HG02870 (cell line): ENCODE measurements at regions not wholly inside any gene's neighbourhood (a gene's known extent, or its start where the extent isn't known, plus 50 kb on each side); places are given as distances from the start of the nearest gene placed in this dataset.

ENCODE experiments used
- ATAC-seq: cut with Tn5 transposase; IDR thresholded peaks from one replicate; pipeline ENCODE4 v1.9.1; 2021; ENCODE audit warnings: mild to moderate bottlenecking, moderate library complexity; ENCODE audit not compliant: unreplicated experiment

DNA sequence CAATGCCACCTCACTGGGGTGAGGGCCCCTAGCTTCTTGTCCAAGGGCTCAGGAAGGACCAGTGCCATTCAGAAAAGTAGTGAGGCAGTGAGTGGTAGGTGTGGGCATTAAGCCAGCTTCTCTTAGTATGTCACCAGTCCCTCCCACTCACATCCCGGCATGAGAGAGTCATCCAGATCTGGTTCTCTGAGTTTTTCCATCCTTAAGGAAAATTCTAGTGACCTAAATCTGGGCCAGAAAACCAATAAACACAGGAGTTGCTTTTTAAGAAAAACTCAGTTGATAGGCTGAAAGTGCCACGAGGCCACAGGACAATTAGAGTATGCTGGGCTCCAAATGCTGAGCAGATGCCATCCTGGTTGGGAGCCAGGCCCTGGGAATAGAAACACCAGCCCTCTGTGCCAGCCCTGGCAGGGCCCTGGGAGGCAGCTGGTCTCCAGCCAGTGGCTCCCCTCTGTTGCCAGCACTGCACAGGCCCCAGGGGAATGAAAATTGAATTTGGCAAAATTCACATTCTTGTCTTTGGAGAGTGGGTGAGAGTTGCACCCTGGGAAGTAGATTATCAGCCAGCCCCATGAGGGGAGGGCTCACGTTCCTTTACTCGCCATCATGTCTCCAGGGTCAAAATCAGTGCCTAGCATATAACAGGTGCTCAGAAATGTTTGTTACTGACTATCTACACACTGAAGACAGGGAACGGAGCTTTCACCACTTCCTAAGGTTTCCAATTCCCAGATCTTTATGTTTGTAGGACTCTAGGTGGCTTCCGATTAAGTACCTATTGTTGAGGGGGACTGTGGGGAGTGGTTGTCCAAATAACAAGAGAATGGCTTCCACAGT, 52.8 kb downstream of the FAM43A start:
- no peak for ATAC-seq

- ATAC-seq = no peak
These were observed 54.0 kb downstream of the FAM43A start for GRCh38 chr3:194739498-194740284.

- no peak for ATAC-seq
These were observed 55.3 kb downstream of the FAM43A start for GRCh38 chr3:194740859-194741491.

GRCh38 chr3:194741916-194742315, 56.2 kb downstream of the FAM43A start:
- no peak for ATAC-seq

GRCh38 chr3:194744826-194745225, 59.1 kb downstream of the FAM43A start:
- ATAC-seq = no peak

GRCh38 chr3:194745422-194746184, 59.9 kb downstream of the FAM43A start:
- ATAC-seq = no peak

DNA sequence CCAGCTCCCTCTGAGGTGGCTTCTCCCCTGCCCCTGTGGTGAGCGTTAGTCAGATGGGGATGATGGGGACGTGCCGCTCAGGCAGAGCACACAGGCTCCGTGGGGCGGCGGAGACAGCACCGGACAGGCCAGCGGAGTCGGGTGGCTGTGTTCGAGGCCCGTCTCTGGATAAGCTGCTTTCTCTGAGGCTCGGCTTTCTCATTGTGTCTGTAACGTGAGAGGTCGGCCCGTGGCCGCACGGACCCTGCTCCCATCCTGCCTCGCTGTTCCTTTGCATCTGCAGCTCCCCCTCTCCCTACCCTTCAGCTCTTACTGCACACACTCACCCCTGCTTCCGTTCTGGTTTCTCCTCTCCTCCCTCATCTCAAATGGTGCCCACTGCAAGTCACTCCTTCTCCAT, 62.5 kb downstream of the FAM43A start:
- no peak for ATAC-seq

DNA sequence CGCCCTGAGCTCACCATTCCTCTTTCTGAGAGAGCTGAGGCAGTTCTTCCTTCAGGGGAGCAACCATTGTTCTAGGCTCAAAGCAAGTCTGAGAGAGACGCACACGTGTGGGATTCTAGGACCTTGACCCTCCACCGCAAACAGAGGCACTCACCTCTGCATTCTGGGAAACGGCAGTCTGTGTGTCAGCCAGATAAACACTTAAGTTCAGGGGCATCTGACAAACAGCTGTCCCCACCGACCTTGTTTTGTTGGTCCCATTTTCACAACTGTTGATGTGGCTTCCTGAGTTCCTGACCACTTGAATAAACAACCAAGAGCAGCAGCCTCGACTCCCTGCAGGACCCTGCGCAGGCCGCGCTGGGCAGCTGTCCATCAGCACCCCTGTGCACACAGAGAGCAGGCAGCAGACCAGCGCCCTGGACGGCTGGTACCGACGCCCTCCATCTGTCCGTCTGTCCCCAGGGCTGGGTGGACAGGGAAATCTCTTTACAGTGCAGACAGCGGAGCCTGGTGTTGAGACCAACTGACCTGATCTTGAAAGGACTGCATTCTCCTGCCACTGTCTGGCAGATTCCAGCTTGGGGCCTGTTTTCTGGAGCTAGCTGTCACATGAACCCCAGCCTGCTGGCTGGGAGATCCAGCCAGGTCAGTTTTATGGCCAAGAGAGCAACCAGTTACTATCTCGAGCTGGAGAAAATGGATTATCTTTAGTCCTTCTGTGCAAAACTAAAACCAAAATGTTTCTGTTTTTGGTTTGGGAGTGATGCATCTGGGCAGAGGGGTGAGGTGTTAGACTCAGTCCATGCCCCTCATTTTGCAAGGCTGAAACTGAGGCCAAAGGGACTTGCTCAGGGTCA, 64.2 kb downstream of the FAM43A start:
- no peak for ATAC-seq

DNA sequence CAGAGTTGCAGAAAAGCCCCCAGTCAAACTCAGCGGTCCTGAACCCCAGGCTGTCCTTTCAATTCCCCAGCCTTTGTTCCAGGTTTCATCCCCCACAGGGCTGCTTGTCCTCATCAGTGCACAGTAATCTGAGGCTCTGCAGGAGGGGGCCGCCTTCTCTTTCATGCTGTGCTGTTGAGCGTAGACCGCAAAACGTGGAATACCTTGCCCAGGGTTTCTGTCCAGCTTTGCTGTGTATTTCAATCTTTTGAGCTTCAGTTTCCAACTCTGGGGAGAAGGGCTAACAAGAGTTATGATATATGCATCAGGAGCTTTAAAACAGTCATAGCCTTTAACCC, 64.8 kb downstream of the FAM43A start:
- no peak for ATAC-seq

- ATAC-seq = no peak
These were observed 70.2 kb downstream of the FAM43A start for GRCh38 chr3:194755671-194756459.

DNA sequence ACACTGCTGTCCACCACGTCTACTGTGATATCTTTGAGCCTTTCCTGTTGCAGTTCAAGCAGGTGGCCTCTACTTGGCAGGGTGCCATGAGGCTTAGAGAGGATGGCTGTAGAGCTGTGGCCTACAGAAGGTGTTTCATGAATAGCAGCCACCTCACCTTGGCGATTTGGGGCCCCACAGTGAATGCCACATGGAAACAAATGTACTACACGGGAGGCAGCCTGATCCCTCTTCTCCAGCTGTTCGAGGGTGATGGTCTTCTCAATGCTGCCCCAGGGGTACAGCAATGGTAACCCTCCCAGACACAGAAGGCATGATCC, 70.7 kb downstream of the FAM43A start:
- no peak for ATAC-seq

- no peak for ATAC-seq
These were observed 71.2 kb downstream of the FAM43A start for GRCh38 chr3:194756791-194757325.

- ATAC-seq = no peak
These were observed 72.0 kb downstream of the FAM43A start for GRCh38 chr3:194757647-194758061.

- no peak for ATAC-seq
These were observed 73.0 kb downstream of the FAM43A start for GRCh38 chr3:194758716-194759115.

DNA sequence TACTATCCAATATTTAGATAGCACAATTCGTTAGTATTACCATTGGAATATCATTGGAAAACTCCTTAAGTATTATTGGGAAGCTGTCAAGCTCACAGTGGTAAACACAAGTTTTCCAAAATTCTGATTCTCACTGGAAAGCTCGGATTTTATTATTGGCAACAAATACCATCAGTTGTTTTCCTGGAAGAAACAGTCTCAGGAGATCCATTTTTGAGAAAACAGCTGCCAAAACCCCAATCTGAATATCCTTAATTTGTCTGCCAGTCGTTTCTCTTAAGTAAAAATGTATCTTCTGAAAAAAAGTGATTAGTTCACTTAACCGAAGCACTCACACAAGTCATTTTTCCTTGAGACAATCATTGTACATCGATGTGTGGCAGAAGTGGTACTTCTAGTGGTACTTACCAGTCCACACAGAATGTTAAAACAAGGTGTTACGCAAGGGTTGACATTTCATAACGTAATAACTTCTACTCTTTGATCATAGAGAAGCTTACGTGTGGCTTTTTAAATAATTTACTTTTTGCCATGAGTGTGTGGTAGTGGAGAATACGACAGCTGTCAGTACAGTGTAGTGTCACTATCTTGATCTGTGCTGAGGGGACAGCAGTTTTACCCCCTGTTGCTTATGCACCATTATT, 74.9 kb downstream of the FAM43A start:
- no peak for ATAC-seq

GRCh38 chr3:194761384-194761783, 75.7 kb downstream of the FAM43A start:
- no peak for ATAC-seq

DNA sequence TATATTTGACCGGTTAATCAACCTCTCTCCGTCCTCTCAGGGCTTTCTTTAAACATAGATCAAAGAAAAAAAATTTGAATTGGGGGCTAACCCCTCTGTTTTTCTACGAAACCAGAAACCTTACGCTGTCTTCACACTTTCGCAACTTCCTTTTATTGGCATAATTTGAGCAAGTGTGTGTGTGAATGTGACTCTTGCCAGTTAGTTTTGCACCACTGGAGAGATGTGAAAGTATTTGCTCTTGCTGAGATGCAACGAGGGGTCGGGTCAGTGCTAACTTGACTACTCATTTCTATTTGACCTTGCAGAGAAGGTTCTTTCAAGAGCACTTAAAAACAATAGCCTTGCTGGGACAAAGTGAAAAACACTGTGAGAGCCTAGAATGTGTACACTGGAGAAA, 81.2 kb downstream of the FAM43A start:
- ATAC-seq = no peak

DNA sequence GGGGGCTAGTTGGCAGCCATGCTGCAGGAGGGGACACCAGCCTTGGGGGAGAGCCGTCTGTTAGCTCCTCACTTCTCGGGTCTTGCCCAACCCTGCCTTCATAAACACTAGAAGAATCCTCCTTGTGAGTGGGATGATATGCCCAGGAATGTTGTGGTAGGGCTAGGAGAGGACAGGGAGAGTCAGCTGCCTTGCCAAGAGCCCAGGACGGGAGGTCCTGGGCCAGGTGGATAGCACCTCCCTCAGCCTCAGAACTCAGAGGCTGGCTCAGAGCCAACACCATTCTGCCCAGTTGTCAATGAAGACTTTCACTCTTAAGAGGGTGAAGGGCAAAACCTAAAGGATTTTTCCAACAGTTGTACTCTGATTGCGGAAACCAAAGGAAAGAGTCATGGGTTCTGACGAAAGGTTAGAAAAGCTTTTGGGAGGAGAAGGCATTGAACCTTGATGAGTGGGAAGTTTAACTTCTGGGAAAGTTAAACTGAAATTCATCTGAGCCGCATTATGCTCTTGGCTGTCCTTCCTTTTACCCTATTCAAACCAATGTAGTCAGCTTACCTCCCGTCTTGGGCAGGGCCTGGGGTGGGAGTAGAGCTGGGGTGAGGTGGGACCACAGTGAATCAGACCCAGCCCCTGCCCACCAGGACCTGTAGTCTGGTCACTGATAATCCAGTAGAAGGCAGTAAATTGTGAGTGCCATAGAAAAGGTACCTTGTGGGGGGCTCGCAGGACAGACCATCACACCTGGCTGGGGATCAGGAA, 81.9 kb downstream of the FAM43A start:
- no peak for ATAC-seq
